Spleen (tissue), 11 donors: ENCODE measurements at regions not wholly inside any gene's neighbourhood (a gene's known extent, or its start where the extent isn't known, plus 50 kb on each side); places are given as distances from the start of the nearest gene placed in this dataset.
"Not testable (repeated sequence)": the region's sequence is repeated elsewhere in the genome, so short reads cannot be mapped to it uniquely, and the experiment has no call there.

Experiments
- DNase-seq: peaks from one replicate; pipeline ENCODE4 v3.0.0-alpha.2; 2020
- H3K27ac ChIP-seq, 8 donors: fragments of 200-600 bp; sonication (generic) in 7 of 8; 1 replicate in 4 of 8; 2 replicates in 4 of 8; pipeline versions ENCODE4 v1.5.0 to v1.8.0; 2016 to 2021; ENCODE audit warnings: inconsistent platforms in 4 of 8, mild to moderate bottlenecking in 4 of 8, moderate library complexity in 1 of 8
- H3K27me3 ChIP-seq, 7 donors: fragments of 200-600 bp; sonication (generic) in 6 of 7; replicated peaks in 1 of 7; 1 replicate in 4 of 7; 2 replicates in 3 of 7; pipeline versions ENCODE4 v1.5.0 to v1.8.0; 2016 to 2021; ENCODE audit warnings: inconsistent platforms in 3 of 7, mild to moderate bottlenecking in 1 of 7
- H3K36me3 ChIP-seq, 6 donors: fragments of 200-600 bp; sonication (generic) in 5 of 6; 1 replicate in 4 of 6; 2 replicates in 2 of 6; pipeline versions ENCODE4 v1.5.0 to v1.8.0; 2016 to 2021; ENCODE audit warnings: inconsistent platforms in 2 of 6
- H3K4me1 ChIP-seq, 6 donors: fragments of 200-600 bp; sonication (generic) in 5 of 6; 1 replicate in 3 of 6; 2 replicates in 3 of 6; pipeline versions ENCODE4 v1.5.0 to v1.8.0; 2016 to 2021; ENCODE audit warnings: inconsistent platforms in 3 of 6
- H3K4me3 ChIP-seq, 8 donors: fragments of 200-600 bp; sonication (generic) in 7 of 8; 1 replicate in 4 of 8; 2 replicates in 4 of 8; pipeline versions ENCODE4 v1.5.0 to v1.8.0; 2016 to 2021; ENCODE audit warnings: inconsistent platforms in 4 of 8, mild to moderate bottlenecking in 4 of 8, moderate library complexity in 2 of 8
- H3K9me3 ChIP-seq, 8 donors: fragments of 200-600 bp; sonication (generic) in 7 of 8; 1 replicate in 4 of 8; 2 replicates in 4 of 8; pipeline versions ENCODE4 v1.5.0 to v1.8.0; 2016 to 2021; ENCODE audit warnings: inconsistent platforms in 4 of 8
- CTCF ChIP-seq, 11 experiments: fragments of 200-600 bp in 7 of 11; fragments of 450-650 bp in 4 of 11; sonication (generic) in 4 of 11; IDR thresholded peaks in 8 of 11; conservative IDR thresholded peaks in 3 of 11; 1 replicate in 7 of 11; 2 replicates in 4 of 11; pipeline versions ENCODE4 v1.4.0 to v1.8.0; 2016 to 2021; ENCODE audit warnings: antibody characterized with exemption in 11 of 11, inconsistent platforms in 4 of 11, mild to moderate bottlenecking in 1 of 11
- POLR2A ChIP-seq, 3 donors: fragments of 450-650 bp; IDR thresholded peaks; one replicate each; pipeline ENCODE4 v1.5.1; 2017; ENCODE audit warnings: antibody characterized with exemption in 3 of 3, mild to moderate bottlenecking in 1 of 3
- POLR2AphosphoS5 ChIP-seq, 3 donors: sonication (generic); formaldehyde crosslinking; IDR thresholded peaks; one replicate each; pipeline ENCODE4 v1.5.1; 2017; ENCODE audit warnings: antibody characterized with exemption in 3 of 3
- WGBS, 5 donors: extraction: QIAGEN DNeasy Blood & Tissue Kit in 3 of 5; methylation state at CpG; one replicate each; pipeline versions ENCODE4 v1.1.5 to v1.1.7; 2013 to 2018; 5-methylcytosine and 5-hydroxymethylcytosine counted together
- intact Hi-C: fragments of 100-400 bp; cut with DNase I; formaldehyde crosslinking; loops from one replicate; pipeline ENCODE4 v1.15.0; 2023; ENCODE audit warnings: low total_unique reads
- donor health status: healthy with polysubstance abuse.
- donor health status: DM: no; HTN: no; CAD: no; lungs with moderate emphysema.
- donor health status: DM: no; HTN: no; CAD: no.
- donor health status: Bipolar disorder and iron deficiency.
- donor health status: healthy.
- donor health status: DM: no; HTN: no; CAD: no.
- donor health status: DM: yes; HTN: yes; CAD: no.

GRCh38 chr11:123344790-123345357, 85.2 kb upstream of the GRAMD1B start:
- TF ChIP-seq CTCF (IDR thresholded peaks at IDR 0.05 in 8 of 11, conservative IDR thresholded peaks at IDR 0.05 in 3 of 11), result no peak
- no peak for TF ChIP-seq POLR2A (IDR thresholded peaks at IDR 0.05)
- TF ChIP-seq POLR2AphosphoS5 (IDR thresholded peaks at IDR 0.05), result no peak
- no peaks in the 10 kb centered on the region for H3K9me3 ChIP-seq
- no peak overlapping the region for H3K27ac ChIP-seq
- WGBS, 5 donors, result 38 to 75% (median 54%) methylated on average over 2 of the region's 2 CpGs
- no peaks in the 10 kb centered on the region for H3K36me3 ChIP-seq
- DNase-seq, result no peak
- H3K27me3 ChIP-seq, result no peaks in the 10 kb centered on the region
- no peaks in the 10 kb centered on the region for H3K4me1 ChIP-seq
- intact Hi-C loops, result no loop called here
- H3K4me3 ChIP-seq, result no peak overlapping the region

- H3K9me3 ChIP-seq, H3K4me3 ChIP-seq, DNase-seq, H3K36me3 ChIP-seq, H3K27me3 ChIP-seq, H3K4me1 ChIP-seq, H3K27ac ChIP-seq, intact Hi-C loops: not testable (repeated sequence)
- 77 to 89% (median 86%) methylated on average over 2 of the region's 2 CpGs for WGBS, 5 donors
These were observed 85.9 kb upstream of the GRAMD1B start for GRCh38 chr11:123344188-123344587.

GRCh38 chr11:123338997-123339752, 90.9 kb upstream of the GRAMD1B start:
- WGBS, 5 donors, result 86 to 98% (median 94%) methylated on average over 9 of the region's 9 CpGs
- H3K36me3 ChIP-seq, result no peaks in the 10 kb centered on the region

GRCh38 chr11:123338266-123338800, 91.7 kb upstream of the GRAMD1B start:
- no peak overlapping the region for H3K27ac ChIP-seq
- no peaks in the 10 kb centered on the region for H3K27me3 ChIP-seq
- no peaks in the 10 kb centered on the region for H3K36me3 ChIP-seq
- no peak for TF ChIP-seq CTCF (IDR thresholded peaks at IDR 0.05 in 8 of 11, conservative IDR thresholded peaks at IDR 0.05 in 3 of 11)
- TF ChIP-seq POLR2A (IDR thresholded peaks at IDR 0.05), result no peak
- no peak for TF ChIP-seq POLR2AphosphoS5 (IDR thresholded peaks at IDR 0.05)
- H3K4me1 ChIP-seq, result no peaks in the 10 kb centered on the region
- WGBS, 5 donors, result 81 to 93% (median 85%) methylated on average over 6 of the region's 6 CpGs
- intact Hi-C loops, result no loop called here
- DNase-seq, result no peak
- H3K4me3 ChIP-seq, result no peak overlapping the region
- H3K9me3 ChIP-seq, result peaks cover 0 to 8% (median 2%) of the 10 kb centered on the region in 8 donors

More at GRCh38 chr11:123338997-123339752, 90.9 kb upstream of the GRAMD1B start:
- H3K27me3 ChIP-seq, result no peaks in the 10 kb centered on the region
- H3K4me3 ChIP-seq, result no peak overlapping the region
- no peak for DNase-seq
- H3K27ac ChIP-seq, result no peak overlapping the region
- peaks cover 0 to 8% (median 2%) of the 10 kb centered on the region in 8 donors for H3K9me3 ChIP-seq
- no peaks in the 10 kb centered on the region for H3K4me1 ChIP-seq
- no peak for TF ChIP-seq POLR2AphosphoS5 (IDR thresholded peaks at IDR 0.05)
- TF ChIP-seq CTCF (IDR thresholded peaks at IDR 0.05 in 8 of 11, conservative IDR thresholded peaks at IDR 0.05 in 3 of 11), result no peak
- no peak for TF ChIP-seq POLR2A (IDR thresholded peaks at IDR 0.05)
- intact Hi-C loops, result no loop called here
